ENCODE measurements at regions not wholly inside any gene's neighbourhood (a gene's known extent, or its start where the extent isn't known, plus 50 kb on each side); places are given as distances from the start of the nearest gene placed in this dataset.

GRCh38 chr1:29889776-29890175 is 653.5 kb downstream of the PTPRU start:
- no peak for TF ChIP-seq CTCF (IDR thresholded peaks at IDR 0.05; ENCODE audit: low read depth, low read length, missing control alignments)

GRCh38 chr1:29884740-29885139 is 648.4 kb downstream of the PTPRU start:
- TF ChIP-seq CTCF (IDR thresholded peaks at IDR 0.05; ENCODE audit: low read depth, low read length, missing control alignments), result no peak
- DNase-seq (ENCODE audit: low read depth), result no peak
- no peak overlapping the region for H3K4me3 ChIP-seq (ENCODE audit: low read depth, low read length)

More at GRCh38 chr1:29889776-29890175, 653.5 kb downstream of the PTPRU start:
- DNase-seq (ENCODE audit: low read depth), result no peak
- no peak overlapping the region for H3K4me3 ChIP-seq (ENCODE audit: low read depth, low read length)

- DNase-seq (ENCODE audit: low read depth), result no peak
- TF ChIP-seq CTCF (IDR thresholded peaks at IDR 0.05; ENCODE audit: low read depth, low read length, missing control alignments), result no peak
- no peak overlapping the region for H3K4me3 ChIP-seq (ENCODE audit: low read depth, low read length)
These were observed 647.7 kb downstream of the PTPRU start for GRCh38 chr1:29883986-29884385.

DNA sequence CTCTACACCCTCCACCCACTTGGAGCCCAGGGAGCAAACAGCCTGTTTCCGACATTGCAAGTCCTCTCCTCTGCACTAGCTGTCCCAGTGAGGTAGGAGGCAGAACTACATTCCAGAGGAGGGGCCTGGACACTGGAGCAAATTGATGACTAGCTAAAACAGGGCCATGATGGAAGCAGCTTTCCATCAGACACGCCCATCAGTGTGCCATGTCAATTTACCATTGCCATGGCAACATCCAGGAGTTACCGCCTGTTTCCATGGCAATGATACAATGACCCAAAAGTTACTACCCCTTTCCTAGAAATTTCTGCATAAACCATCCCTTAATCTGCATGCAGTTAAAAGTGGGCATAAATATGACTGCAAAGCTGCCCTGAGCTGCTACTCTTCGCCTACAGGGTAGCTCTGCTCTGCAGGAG is 647.1 kb downstream of the PTPRU start:
- no peak for TF ChIP-seq CTCF (IDR thresholded peaks at IDR 0.05; ENCODE audit: low read depth, low read length, missing control alignments)
- H3K4me3 ChIP-seq (ENCODE audit: low read depth, low read length), result no peak overlapping the region
- DNase-seq (ENCODE audit: low read depth), result no peak

GRCh38 chr1:29880556-29880955 is 644.2 kb downstream of the PTPRU start:
- no peak for DNase-seq (ENCODE audit: low read depth)
- no peak overlapping the region for H3K4me3 ChIP-seq (ENCODE audit: low read depth, low read length)
- no peak for TF ChIP-seq CTCF (IDR thresholded peaks at IDR 0.05; ENCODE audit: low read depth, low read length, missing control alignments)

DNA sequence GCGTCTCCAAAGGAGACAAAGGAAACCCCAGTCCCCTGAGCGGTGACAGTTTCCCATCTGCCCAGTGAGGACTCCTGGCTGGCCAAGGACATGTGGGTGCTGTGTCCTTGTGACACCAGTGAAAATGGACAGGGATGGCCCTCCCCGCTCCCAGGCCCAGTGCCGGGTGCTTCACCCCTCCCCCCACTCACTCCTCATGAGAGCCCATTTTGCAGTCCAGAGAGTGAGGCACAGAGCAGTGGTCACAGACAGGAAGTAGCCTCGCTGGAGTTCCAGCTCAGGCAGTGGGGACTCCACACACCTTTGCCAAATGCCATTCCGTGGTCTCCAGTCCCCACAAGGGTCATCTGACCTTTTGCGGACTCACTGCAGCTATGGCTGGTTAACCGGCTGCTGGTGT is 642.9 kb downstream of the PTPRU start:
- no peak for TF ChIP-seq CTCF (IDR thresholded peaks at IDR 0.05; ENCODE audit: low read depth, low read length, missing control alignments)
- no peak for DNase-seq (ENCODE audit: low read depth)
- H3K4me3 ChIP-seq (ENCODE audit: low read depth, low read length), result no peak overlapping the region

- no peak overlapping the region for H3K4me3 ChIP-seq (ENCODE audit: low read depth, low read length)
- no peak for DNase-seq (ENCODE audit: low read depth)
- TF ChIP-seq CTCF (IDR thresholded peaks at IDR 0.05; ENCODE audit: low read depth, low read length, missing control alignments), result no peak
These were observed 642.2 kb downstream of the PTPRU start for GRCh38 chr1:29878501-29878900.
